HepG2 (cell line): ENCODE measurements at regions not wholly inside any gene's neighbourhood (a gene's known extent, or its start where the extent isn't known, plus 50 kb on each side); places are given as distances from the start of the nearest gene placed in this dataset.

Source experiments
- ATAC-seq: fragments of 200-7000 bp; cut with Tn5 transposase; 3 replicates; pipeline ENCODE4 v1.9.1; 2020; ENCODE audit warnings: mild to moderate bottlenecking, moderate library complexity
- BruUV-seq: library from RNA; stranded (reverse); fragments of 400-500 nt; replicated peaks from 2 replicates; lab custom pipeline; 2021; lab: Mats Ljungman, UMichigan
- CTCF ChIA-PET: fragments of 300-600 bp; formaldehyde crosslinking; extraction: SDS; loops from one replicate; lab custom pipeline; 2021; ENCODE audit warnings: low total read pairs, inconsistent platforms, low intra/inter-chr PET ratio; lab: Yijun Ruan, JAX
- POLR2A ChIA-PET: fragments of 350-600 bp; sonication (Branson Sonifier 250); formaldehyde crosslinking; loops from one replicate; lab custom pipeline; 2020; ENCODE audit warnings: antibody characterized with exemption, inconsistent platforms; lab: Yijun Ruan, JAX
- DNase-seq: peaks from one replicate; pipeline ENCODE4 v3.0.0-alpha.2; 2015; ENCODE audit warnings: low spot score
- FAIRE-seq: peaks from 3 replicates; lab custom pipeline; 2011; peaks lifted over from hg19 to GRCh38; lab: Jason Lieb, UNC
- H2AFZ ChIP-seq: one replicate; pipeline ENCODE4 v1.6.1; 2011; ENCODE audit warnings: low read length, inconsistent platforms
- H3K27ac ChIP-seq: fragments of 300-600 bp; 3 replicates; pipeline ENCODE4 v1.8.0; 2011; ENCODE audit warnings: mixed run types, mild to moderate bottlenecking, mixed read lengths, low read length, inconsistent platforms; ENCODE audit not compliant: insufficient read depth; ENCODE audit errors: extremely low read length
- H3K27me3 ChIP-seq, 2 experiments: fragments of 200-600 bp in 1 of 2; 2 replicates in 1 of 2; 3 replicates in 1 of 2; pipeline versions ENCODE4 v1.6.0 to v1.8.0; 2011; ENCODE audit warnings: low read length in 2 of 2, mild to moderate bottlenecking in 2 of 2, moderate library complexity in 2 of 2, inconsistent platforms in 1 of 2; ENCODE audit not compliant: insufficient read depth in 2 of 2, control insufficient read depth in 1 of 2
- H3K36me3 ChIP-seq, 2 experiments: fragments of 200-600 bp in 1 of 2; replicated peaks in 1 of 2; 2 replicates in 1 of 2; 3 replicates in 1 of 2; pipeline versions ENCODE4 v1.5.1 to v1.8.0; 2011; ENCODE audit warnings: low read length in 2 of 2, inconsistent platforms in 1 of 2; ENCODE audit not compliant: insufficient read depth in 2 of 2, control insufficient read depth in 1 of 2
- H3K4me1 ChIP-seq: 2 replicates; pipeline ENCODE4 v1.5.1; 2012; ENCODE audit warnings: low read length, inconsistent platforms; ENCODE audit not compliant: insufficient read depth
- H3K4me2 ChIP-seq: 2 replicates; pipeline ENCODE4 v1.6.0; 2011; ENCODE audit warnings: low read depth, low read length, inconsistent platforms
- H3K4me3 ChIP-seq, 3 experiments: fragments of 200-600 bp in 1 of 3; sonication (generic), shearing (Covaris generic) in 1 of 3; replicated peaks in 1 of 3; 2 replicates each; pipeline ENCODE4 v1.5.1; 2011 to 2016; ENCODE audit warnings: low read length in 3 of 3, inconsistent platforms in 2 of 3, low read depth in 2 of 3, mild to moderate bottlenecking in 2 of 3, control low read depth in 1 of 3, mixed read lengths in 1 of 3; ENCODE audit not compliant: insufficient read depth in 1 of 3
- H3K79me2 ChIP-seq: one replicate; pipeline ENCODE4 v1.6.1; 2011; ENCODE audit warnings: low read length, inconsistent platforms; ENCODE audit not compliant: insufficient read depth
- H3K9ac ChIP-seq: 2 replicates; pipeline ENCODE4 v1.6.0; 2011; ENCODE audit warnings: mild to moderate bottlenecking, low read depth, low read length, inconsistent platforms; ENCODE audit not compliant: insufficient read depth
- H3K9me3 ChIP-seq: 2 replicates; pipeline ENCODE4 v1.5.1; 2012; ENCODE audit warnings: mild to moderate bottlenecking, low read length
- H4K20me1 ChIP-seq: 2 replicates; pipeline ENCODE4 v1.6.0; 2011; ENCODE audit warnings: inconsistent platforms, mild to moderate bottlenecking, low read length, moderate library complexity; ENCODE audit not compliant: insufficient read depth
- HBP1 ChIP-seq: IDR thresholded peaks from 2 replicates; pipeline ENCODE4 v1.6.1; 2016; ENCODE audit warnings: low read depth, control low read depth
- NR1H2 ChIP-seq: sonication (generic); formaldehyde crosslinking; IDR thresholded peaks from 2 replicates; pipeline ENCODE4 v1.8.1; 2022; ENCODE audit warnings: low read depth, missing genetic modification reagents, borderline replicate concordance
- RARA ChIP-seq: IDR thresholded peaks from 2 replicates; pipeline ENCODE4 v1.6.1; 2016; ENCODE audit warnings: missing genetic modification reagents, missing compliant biosample characterization
- RBM39 ChIP-seq: fragments of 200-400 bp; formaldehyde crosslinking; IDR thresholded peaks from one replicate; pipeline ENCODE4 v1.6.1; 2018; ENCODE audit warnings: antibody characterized with exemption, mild to moderate bottlenecking, low read depth, low read length; ENCODE audit not compliant: poor library complexity, severe bottlenecking
- ZHX1 ChIP-seq: sonication (generic); formaldehyde crosslinking; IDR thresholded peaks from 2 replicates; pipeline ENCODE4 v1.8.1; 2022; ENCODE audit warnings: low read depth, mild to moderate bottlenecking, missing genetic modification reagents
- ZNF512 ChIP-seq: sonication (generic); formaldehyde crosslinking; IDR thresholded peaks from 2 replicates; pipeline ENCODE4 v1.4.0; 2020; ENCODE audit warnings: mild to moderate bottlenecking, missing genetic modification reagents
- ZNF547 ChIP-seq: sonication (generic); formaldehyde crosslinking; IDR thresholded peaks from 2 replicates; pipeline ENCODE4 v1.5.1; 2020; ENCODE audit warnings: mild to moderate bottlenecking, missing genetic modification reagents
- ZNF549 ChIP-seq: sonication (generic); formaldehyde crosslinking; IDR thresholded peaks from 2 replicates; pipeline ENCODE4 v1.5.0; 2020; ENCODE audit warnings: missing genetic modification reagents
- ZNF749 ChIP-seq: sonication (generic); formaldehyde crosslinking; IDR thresholded peaks from 2 replicates; pipeline ENCODE4 v1.8.0; 2022; ENCODE audit warnings: mild to moderate bottlenecking, missing genetic modification reagents, moderate library complexity, borderline replicate concordance
- ZNF883 ChIP-seq: sonication (generic); formaldehyde crosslinking; IDR thresholded peaks from 2 replicates; pipeline ENCODE4 v1.5.1; 2020; ENCODE audit warnings: mild to moderate bottlenecking, missing genetic modification reagents; ENCODE audit errors: not compliant biosample characterization
- WGBS: methylation state at CpG from one replicate; pipeline ENCODE4 v1.1.6; 2017; ENCODE audit warnings: low lambda C conversion rate; 5-methylcytosine and 5-hydroxymethylcytosine counted together
- in situ Hi-C: cut with HindIII; loops from 2 replicates; pipeline ENCODE4 v1.10.0; 2017; ENCODE audit warnings: low pct_unique_long_range_greater_than_20kb; ENCODE audit not compliant: extremely low pct_ligation_motif_present
- intact Hi-C: fragments of 100-400 bp; cut with micrococcal nuclease; formaldehyde crosslinking; loops from one replicate; pipeline ENCODE4 v1.10.0; 2022; ENCODE audit not compliant: unreplicated experiment
- TF ChIP-seq, protein P1 (sequence below): sonication (generic); formaldehyde crosslinking; IDR thresholded peaks from 2 replicates; pipeline ENCODE4 v1.4.0; 2020; ENCODE audit warnings: missing genetic modification reagents
- TF ChIP-seq, protein P2 (sequence below): sonication (generic); formaldehyde crosslinking; IDR thresholded peaks from 2 replicates; pipeline ENCODE4 v1.9.0; 2021; ENCODE audit warnings: missing genetic modification reagents, borderline replicate concordance

- TF ChIP-seq, protein P1, sequence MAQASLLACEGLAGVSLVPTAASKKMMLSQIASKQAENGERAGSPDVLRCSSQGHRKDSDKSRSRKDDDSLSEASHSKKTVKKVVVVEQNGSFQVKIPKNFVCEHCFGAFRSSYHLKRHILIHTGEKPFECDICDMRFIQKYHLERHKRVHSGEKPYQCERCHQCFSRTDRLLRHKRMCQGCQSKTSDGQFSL (CRISPR knock-in tag) = no peak
- TF ChIP-seq HBP1 (CRISPR knock-in tag) = no peak
- TF ChIP-seq ZHX1 (CRISPR knock-in tag) = no peak
- TF ChIP-seq ZNF549 (CRISPR knock-in tag) = no peak
Observed at GRCh38 chr20:57088436-57088835, 178.0 kb downstream of the BMP7 start (continued).

DNA sequence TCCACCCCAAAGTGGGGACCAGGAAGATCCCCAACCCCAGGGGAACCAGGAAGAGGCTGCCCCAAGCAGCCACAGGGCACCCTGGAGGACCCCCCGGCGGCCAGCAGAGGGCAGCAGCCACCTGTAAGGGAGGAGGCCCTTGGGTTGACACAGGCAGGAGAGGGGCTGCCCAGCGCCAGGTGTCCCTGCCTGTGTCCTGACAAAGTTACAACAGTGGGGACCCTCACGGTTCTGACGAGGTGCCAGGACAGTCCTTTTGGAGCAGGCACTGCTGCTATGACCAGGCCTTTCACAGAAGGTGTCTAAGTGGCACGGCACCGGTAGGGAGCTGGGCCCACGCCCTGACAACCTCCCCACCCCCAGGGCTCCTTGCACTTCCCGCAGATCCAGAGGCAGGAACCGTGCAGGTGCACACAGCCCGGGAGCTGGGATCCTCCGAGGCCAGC is 176.7 kb downstream of the BMP7 start:
- Histone ChIP-seq H3K36me3 (no peaks in the 10 kb centered on the region), H3K4me1 (no peaks in the 10 kb centered on the region), H3K27me3 (peaks cover 2 to 41% of the 10 kb centered on the region in 2 experiments; a peak in 4 of 5 replicates), H3K9ac (no peak overlapping the region), H3K79me2 (no peaks in the 10 kb centered on the region), H3K27ac (no peak overlapping the region), H3K4me2 (no peak overlapping the region), H2AFZ (no peak overlapping the region), H4K20me1 (no peaks in the 10 kb centered on the region), H3K4me3 (no peak overlapping the region), H3K9me3 (no peaks in the 10 kb centered on the region)
- ChIA-PET POLR2A (no interaction called here), CTCF (interaction anchor here (0.8 to 7.6 kb wide), 5 partner anchors 241 to 1118 kb away, joined by 3 to 176 read pairs (median 3); partner anchors contain the start of gene RAE1)
- ATAC-seq (peak; percentile 94), FAIRE-seq (no peak), DNase-seq (peak; percentile 63)
- in situ Hi-C loops = loop anchor here (5.0 kb wide), 1 partner anchor 253 kb away; no protein-coding TSS in a partner anchor
- no TSS peak for BruUV-seq
- 12% methylated on average over 12 of the region's 12 CpGs for WGBS
- intact Hi-C loops = loop anchor here (1.0 to 2.0 kb wide), 2 partner anchors 257 to 409 kb away; no protein-coding TSS in a partner anchor
- TF ChIP-seq RBM39 (peak; percentile 53), ZNF749 (CRISPR knock-in tag) (no peak), ZNF512 (CRISPR knock-in tag) (no peak), ZNF883 (CRISPR knock-in tag) (peak; percentile 76), RARA (CRISPR knock-in tag) (no peak), ZNF547 (CRISPR knock-in tag) (0 out of 2 replicates have a peak, but pooled peaks have one; percentile 49), NR1H2 (CRISPR knock-in tag) (no peak)
- TF ChIP-seq, protein P2, sequence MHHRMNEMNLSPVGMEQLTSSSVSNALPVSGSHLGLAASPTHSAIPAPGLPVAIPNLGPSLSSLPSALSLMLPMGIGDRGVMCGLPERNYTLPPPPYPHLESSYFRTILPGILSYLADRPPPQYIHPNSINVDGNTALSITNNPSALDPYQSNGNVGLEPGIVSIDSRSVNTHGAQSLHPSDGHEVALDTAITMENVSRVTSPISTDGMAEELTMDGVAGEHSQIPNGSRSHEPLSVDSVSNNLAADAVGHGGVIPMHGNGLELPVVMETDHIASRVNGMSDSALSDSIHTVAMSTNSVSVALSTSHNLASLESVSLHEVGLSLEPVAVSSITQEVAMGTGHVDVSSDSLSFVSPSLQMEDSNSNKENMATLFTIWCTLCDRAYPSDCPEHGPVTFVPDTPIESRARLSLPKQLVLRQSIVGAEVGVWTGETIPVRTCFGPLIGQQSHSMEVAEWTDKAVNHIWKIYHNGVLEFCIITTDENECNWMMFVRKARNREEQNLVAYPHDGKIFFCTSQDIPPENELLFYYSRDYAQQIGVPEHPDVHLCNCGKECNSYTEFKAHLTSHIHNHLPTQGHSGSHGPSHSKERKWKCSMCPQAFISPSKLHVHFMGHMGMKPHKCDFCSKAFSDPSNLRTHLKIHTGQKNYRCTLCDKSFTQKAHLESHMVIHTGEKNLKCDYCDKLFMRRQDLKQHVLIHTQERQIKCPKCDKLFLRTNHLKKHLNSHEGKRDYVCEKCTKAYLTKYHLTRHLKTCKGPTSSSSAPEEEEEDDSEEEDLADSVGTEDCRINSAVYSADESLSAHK = no peak
